ENCODE measurements at regions not wholly inside any gene's neighbourhood (a gene's known extent, or its start where the extent isn't known, plus 50 kb on each side); places are given as distances from the start of the nearest gene placed in this dataset.

GRCh38 chr1:82840192-82840591 lies 1039.5 kb downstream of the ADGRL2 start:
- 74% methylated on average over 2 of the region's 2 CpGs for WGBS
- DNase-seq (ENCODE audit: extremely low spot score) = no peak

GRCh38 chr1:82837766-82838465 lies 1037.2 kb downstream of the ADGRL2 start:
- intact Hi-C loops (cut with DNase I) = no loop called here
- TF ChIP-seq CTCF (IDR thresholded peaks at IDR 0.05) (no peak), POLR2A (IDR thresholded peaks at IDR 0.05; ENCODE audit: low read depth) (no peak), EP300 (IDR thresholded peaks at IDR 0.05) (no peak), POLR2AphosphoS5 (IDR thresholded peaks at IDR 0.05) (no peak)
- Histone ChIP-seq H3K27me3 (no peaks in the 10 kb centered on the region), H3K4me3 (no peak overlapping the region), H3K4me1 (peaks cover 0 to 11% (median 3%) of the 10 kb centered on the region in 4 donors), H3K36me3 (no peaks in the 10 kb centered on the region), H3K9me3 (no peaks in the 10 kb centered on the region), H3K27ac (replicated peaks in 1 of 4) (no peak overlapping the region)
- DNase-seq (ENCODE audit: extremely low spot score) = no peak
- WGBS = 81% methylated on average over 6 of the region's 6 CpGs

More at GRCh38 chr1:82840192-82840591, 1039.5 kb downstream of the ADGRL2 start:
- Histone ChIP-seq H3K4me1 (peaks cover 0 to 11% (median 3%) of the 10 kb centered on the region in 4 donors), H3K27ac (replicated peaks in 1 of 4) (no peak overlapping the region), H3K27me3 (no peaks in the 10 kb centered on the region), H3K36me3 (no peaks in the 10 kb centered on the region), H3K4me3 (no peak overlapping the region), H3K9me3 (no peaks in the 10 kb centered on the region)
- intact Hi-C loops (cut with DNase I) = no loop called here
- no peak for TF ChIP-seq EP300 (IDR thresholded peaks at IDR 0.05)
- TF ChIP-seq POLR2A (IDR thresholded peaks at IDR 0.05; ENCODE audit: low read depth) = no peak
- TF ChIP-seq CTCF (IDR thresholded peaks at IDR 0.05) = no peak
- no peak for TF ChIP-seq POLR2AphosphoS5 (IDR thresholded peaks at IDR 0.05)

GRCh38 chr1:82836973-82837680 lies 1036.4 kb downstream of the ADGRL2 start:
- H3K4me1 ChIP-seq = peaks cover 0 to 11% (median 3%) of the 10 kb centered on the region in 4 donors
- H3K27me3 ChIP-seq = no peaks in the 10 kb centered on the region
- DNase-seq (ENCODE audit: extremely low spot score) = no peak
- no peak overlapping the region for H3K27ac ChIP-seq (replicated peaks in 1 of 4)
- TF ChIP-seq CTCF (IDR thresholded peaks at IDR 0.05) = no peak
- no peak for TF ChIP-seq EP300 (IDR thresholded peaks at IDR 0.05)
- no peak for TF ChIP-seq POLR2AphosphoS5 (IDR thresholded peaks at IDR 0.05)
- TF ChIP-seq POLR2A (IDR thresholded peaks at IDR 0.05; ENCODE audit: low read depth) = no peak
- no peak overlapping the region for H3K4me3 ChIP-seq
- intact Hi-C loops (cut with DNase I) = no loop called here
- no peaks in the 10 kb centered on the region for H3K36me3 ChIP-seq
- 65% methylated on average over 4 of the region's 4 CpGs for WGBS
- no peaks in the 10 kb centered on the region for H3K9me3 ChIP-seq

- Histone ChIP-seq H3K4me1 (peaks cover 0 to 11% (median 3%) of the 10 kb centered on the region in 4 donors), H3K27me3 (no peaks in the 10 kb centered on the region), H3K9me3 (no peaks in the 10 kb centered on the region), H3K4me3 (no peak overlapping the region), H3K36me3 (no peaks in the 10 kb centered on the region), H3K27ac (replicated peaks in 1 of 4) (no peak overlapping the region)
- 83% methylated on average over 7 of the region's 7 CpGs for WGBS
- no peak for TF ChIP-seq POLR2AphosphoS5 (IDR thresholded peaks at IDR 0.05)
- no peak for TF ChIP-seq EP300 (IDR thresholded peaks at IDR 0.05)
- no peak for TF ChIP-seq POLR2A (IDR thresholded peaks at IDR 0.05; ENCODE audit: low read depth)
- TF ChIP-seq CTCF (IDR thresholded peaks at IDR 0.05) = no peak
- intact Hi-C loops (cut with DNase I) = no loop called here
- DNase-seq (ENCODE audit: extremely low spot score) = no peak
These were observed 1035.7 kb downstream of the ADGRL2 start for GRCh38 chr1:82836213-82836972.
